Amygdala (tissue), 56 donors: ENCODE measurements at regions not wholly inside any gene's neighbourhood (a gene's known extent, or its start where the extent isn't known, plus 50 kb on each side); places are given as distances from the start of the nearest gene placed in this dataset.
A peak's percentile ranks its signal among the peaks of the same experiment; 100 is the strongest.
"Not testable (repeated sequence)": the region's sequence is repeated elsewhere in the genome, so short reads cannot be mapped to it uniquely, and the experiment has no call there.

Source experiments
- DNase-seq, 56 donors: peaks; one replicate each; lab custom pipeline; 2025; lab: John Stamatoyannopoulos, UW

DNA sequence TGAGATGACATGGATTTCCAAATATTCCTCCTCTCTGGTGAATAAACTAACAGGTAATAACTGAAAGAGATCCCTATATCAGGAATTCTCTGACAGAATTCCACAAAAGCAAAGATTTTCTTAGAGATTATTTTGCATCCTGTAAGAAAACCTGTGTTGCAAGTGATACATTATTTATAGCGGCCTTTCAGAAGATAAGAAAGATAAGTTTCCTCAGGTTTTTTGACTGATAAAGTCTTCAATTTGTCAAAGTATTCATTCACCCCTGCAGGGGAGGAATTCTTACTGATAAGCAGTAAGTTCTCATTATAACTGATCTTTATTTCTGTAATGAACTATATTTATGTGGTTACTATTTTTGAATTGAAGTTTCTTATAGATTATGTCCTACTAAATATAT is 554.0 kb downstream of the ARL4A start:
- no peak for DNase-seq

DNA sequence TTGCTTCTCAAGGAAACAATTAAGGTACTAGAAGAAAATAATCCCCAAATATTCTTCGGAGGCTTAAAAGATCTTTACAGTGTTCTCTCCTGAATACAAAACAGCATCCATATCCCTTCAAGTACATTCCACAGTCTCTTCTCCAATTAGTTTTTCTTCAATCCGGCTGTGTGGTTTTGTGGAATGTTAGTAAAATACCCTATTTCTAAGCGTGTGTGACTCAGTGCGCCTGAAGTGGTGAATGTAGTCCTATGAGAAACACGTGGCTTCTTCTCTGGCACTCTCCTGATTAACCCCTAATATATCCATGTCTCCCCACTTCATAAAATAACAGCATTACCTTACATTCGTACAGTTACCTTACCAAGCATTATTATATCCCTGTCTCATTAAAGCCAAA is 570.2 kb downstream of the ARL4A start:
- DNase-seq = no peak

DNA sequence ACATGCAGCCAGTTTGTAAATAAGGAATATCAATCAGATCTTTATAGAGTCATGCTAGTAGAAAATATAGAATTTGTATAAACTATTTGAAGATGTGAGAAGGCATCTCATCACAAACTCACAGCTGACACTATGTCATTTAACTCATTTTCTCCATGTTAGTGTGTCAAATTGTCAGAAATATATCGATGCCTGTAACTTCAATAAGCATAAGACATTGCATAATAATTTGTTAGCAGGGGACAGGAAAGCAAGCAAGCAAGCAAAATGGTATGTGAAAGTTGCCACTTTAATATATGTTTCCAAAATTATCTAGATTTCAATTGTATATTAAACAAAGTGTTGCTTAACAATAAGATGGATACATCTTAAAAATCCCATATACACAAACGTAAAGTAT is 571.0 kb downstream of the ARL4A start:
- DNase-seq = no peak

DNA sequence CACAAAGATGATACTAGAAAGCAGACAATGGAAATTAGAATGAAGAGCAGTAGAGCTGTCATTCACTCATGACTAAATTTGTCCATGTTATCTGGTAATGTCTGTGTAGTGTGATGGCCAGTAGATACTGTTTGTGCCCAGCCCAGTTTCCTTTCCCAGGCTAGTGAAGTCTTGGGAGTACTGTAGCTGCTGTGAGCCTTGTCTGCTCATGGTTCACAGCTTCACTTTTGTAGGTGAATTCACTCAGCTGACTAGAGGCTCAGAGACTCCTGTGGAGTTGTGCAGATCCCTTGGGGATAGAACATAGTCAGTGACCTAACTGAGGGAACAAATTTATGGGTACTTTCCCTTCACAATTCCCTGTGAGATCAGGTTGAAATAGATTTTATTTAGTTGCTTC is 572.5 kb downstream of the ARL4A start:
- no peak for DNase-seq

DNA sequence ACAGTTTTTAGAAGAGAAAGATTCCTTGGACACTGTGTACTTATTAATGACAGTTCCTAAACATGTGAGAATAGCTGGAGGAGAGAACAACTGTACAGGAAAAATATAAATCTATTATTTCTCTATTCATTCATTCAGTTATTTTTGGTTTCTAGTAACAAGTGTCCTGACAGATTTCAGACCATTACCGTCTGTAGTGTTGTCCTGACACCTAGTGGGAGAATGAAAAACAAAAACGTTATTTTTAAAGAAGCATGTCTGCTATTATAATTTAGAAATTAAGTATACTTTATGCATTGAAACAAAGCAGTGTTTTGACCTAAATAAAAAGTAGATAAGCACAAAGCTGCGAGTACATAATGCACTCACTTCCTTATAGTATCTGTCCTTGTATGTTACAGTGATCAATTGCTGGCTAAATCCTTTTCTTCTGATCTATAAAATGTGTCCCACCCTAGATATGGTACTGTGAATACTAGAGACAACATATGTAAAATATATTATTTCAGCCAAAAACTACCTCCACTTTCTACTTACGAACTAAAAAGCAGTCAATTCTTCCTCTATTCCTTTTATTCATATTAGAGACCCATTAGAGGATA is 575.6 kb downstream of the ARL4A start:
- DNase-seq = peak in 1 of 56 donors; percentile 55

DNA sequence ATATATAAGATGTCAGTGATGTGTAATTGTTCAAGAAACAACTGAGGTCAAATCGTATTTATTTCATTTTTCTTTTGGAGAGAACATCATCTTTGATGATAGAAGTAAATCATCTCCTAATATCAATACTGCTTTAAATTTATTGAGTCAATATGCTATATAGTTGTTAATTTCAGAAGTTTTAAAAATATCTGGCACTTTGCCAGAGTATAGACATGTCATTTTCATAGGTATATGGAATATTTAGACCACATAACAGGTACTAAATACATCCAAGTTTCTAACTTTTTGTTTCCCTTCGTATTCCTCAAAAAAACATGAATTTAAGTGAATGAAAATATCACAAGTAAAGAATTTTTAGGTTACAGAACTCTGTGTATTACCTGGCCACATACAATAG is 577.8 kb downstream of the ARL4A start:
- no peak for DNase-seq

DNA sequence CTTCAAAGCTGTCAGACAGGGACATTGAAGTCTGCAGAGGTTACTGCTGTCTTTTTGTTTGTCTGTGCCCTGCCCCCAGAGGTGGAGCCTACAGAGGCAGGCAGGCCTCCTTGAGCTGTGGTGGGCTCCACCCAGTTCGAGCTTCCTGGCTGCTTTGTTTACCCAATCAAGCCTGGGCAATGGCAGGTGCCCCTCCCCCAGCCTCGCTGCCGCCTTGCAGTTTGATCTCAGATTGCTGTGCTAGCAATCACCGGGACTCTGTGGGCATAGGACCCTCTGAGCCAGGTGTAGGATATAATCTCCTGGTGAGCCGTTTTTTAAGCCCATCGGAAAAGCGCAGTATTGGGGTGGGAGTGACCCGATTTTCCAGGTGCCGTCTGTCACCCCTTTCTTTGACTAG is 586.8 kb downstream of the ARL4A start:
- DNase-seq = not testable (repeated sequence)

DNA sequence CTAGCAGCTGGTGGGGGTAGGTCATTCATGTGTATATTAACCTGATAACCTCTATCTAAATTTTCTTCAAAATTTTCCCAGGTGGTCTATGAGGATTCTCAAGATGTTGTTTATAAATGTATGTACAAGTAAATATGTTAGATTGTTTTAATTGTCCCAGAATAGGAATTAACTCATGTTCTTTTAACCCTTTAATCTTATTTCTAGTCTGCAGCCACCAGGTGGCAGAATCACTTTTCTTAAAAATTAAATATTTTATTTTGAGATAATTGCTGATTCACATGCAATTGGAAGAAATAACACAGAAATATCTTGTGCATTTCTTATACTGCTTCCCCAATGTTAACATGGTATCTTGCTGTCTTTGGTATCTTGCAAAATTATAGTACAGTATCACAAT is 589.5 kb downstream of the ARL4A start:
- DNase-seq = no peak

DNA sequence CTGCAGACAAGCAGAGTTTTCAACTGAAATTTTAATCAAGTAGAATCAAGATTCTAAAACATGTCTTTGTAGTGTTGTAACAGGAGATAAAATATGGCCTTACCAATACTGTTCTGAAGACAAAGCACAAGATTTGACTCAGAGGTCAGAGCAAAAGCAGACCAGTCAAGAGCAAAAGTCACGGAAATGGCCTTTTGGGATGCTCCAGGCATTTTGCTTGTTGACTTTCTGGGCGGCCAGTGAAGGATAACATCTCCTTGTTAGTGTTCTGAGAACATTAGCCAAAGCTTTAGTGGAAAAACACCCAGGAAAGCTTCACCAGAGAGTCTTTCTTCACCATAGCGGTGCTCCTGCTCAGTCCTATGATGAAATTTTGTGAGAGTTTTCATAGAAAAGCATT is 590.6 kb downstream of the ARL4A start:
- no peak for DNase-seq

DNA sequence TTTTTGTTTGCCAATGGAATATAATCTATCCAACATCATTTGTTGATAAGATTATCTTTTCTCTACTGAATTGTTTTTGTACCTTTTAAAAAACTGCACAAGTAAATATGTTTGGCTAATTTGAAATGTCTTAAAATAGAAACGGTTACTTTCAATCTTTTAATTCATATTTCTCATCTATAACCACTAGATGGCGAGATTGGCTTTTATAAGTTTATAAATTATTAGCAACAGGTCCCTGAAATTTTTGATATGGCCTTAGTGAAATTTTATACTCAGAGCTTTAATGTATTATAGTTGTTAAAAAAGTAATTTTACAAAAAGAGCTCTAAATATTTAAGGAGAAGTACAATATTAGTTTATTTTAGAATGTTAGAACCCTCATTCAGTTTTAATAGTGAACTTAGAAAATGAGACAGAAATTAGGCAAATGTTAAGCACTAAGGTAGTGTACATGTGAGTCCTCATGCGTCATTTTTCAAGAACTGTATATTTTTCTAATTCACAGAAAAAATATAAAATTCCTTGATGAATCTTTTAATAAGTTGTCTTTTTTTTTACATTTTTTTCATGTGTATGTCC is 592.5 kb downstream of the ARL4A start:
- no peak for DNase-seq

DNA sequence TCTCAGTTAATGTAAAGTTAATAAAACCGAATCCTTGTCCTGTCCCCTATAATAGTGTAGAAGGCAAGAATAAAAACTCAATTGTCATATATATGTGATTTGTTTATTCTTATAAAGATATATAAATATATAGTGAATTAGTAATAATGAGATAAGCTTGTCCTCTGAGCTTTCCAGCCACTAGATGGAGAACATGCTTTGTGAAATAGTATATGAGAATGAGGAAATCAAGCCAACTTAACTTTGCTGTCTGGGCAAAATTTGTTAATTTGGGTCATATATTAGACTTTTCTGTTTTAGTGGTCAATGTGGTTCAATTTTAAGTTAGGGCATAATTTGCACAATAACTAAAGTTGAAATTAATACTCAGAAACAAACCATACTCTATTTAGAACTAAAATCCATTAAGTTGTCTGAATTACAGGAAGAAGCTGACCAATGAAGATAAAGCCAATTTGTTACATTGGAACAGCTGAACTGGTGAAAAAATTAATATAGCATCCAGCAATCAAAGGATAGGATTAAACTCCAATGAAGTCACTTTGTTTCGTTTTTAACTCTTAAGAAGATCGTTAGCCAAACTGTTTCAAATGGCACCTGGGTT is 595.0 kb downstream of the ARL4A start:
- DNase-seq = no peak

DNA sequence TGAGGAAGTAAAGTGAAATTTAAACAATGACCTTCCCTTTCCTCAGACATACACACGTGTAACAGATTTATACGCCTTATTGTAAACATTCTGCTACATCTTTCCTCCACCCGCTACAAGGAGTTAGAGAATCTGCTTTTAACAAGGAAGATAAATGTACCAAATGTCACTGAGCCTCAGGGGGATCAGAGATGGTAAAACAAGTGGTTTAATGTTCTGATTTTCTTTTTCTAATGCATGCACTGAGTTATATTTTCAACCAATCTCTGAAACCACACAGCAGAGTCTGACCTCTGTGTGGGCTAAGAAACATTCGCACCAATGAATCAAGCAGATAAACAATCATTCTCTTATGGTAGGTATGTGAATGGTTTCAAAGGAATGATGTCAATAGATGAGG is 599.5 kb downstream of the ARL4A start:
- no peak for DNase-seq

DNA sequence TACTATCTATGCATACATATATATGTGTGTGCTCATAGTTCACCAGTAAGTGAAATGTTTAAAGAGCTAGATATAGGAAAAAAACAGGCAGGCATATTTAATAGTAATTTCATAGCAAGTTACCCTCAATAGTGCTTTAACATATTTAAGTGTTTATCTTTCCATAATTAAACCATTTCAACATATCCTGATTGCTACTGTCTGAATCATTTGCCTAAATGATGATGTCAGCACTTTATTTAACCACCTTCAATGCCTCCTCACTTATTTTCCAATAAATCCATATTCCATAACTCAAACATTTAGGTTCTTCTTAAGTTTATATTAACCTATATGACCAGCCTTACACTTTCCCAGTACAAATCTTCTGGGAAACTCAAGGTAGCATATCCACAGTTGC is 601.1 kb downstream of the ARL4A start:
- no peak for DNase-seq

DNA sequence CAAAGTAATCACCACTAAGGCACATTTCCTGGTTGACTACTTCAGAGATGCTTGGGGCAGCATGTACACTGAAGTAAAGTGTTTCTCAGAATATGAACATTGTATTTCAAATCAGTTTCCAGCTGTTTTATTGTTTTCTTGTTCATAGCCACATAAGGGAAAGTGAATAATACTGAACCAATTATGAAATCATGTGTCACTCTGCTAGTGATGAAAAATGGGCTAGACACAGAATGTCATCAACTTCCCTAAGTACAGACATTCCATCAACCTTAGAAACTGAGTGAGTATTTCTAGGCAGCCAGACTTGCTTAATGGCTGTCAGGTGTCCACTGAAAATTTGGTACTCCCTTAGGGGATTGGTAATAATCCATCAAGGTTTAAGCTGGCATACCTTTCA is 603.5 kb downstream of the ARL4A start:
- DNase-seq = no peak

DNA sequence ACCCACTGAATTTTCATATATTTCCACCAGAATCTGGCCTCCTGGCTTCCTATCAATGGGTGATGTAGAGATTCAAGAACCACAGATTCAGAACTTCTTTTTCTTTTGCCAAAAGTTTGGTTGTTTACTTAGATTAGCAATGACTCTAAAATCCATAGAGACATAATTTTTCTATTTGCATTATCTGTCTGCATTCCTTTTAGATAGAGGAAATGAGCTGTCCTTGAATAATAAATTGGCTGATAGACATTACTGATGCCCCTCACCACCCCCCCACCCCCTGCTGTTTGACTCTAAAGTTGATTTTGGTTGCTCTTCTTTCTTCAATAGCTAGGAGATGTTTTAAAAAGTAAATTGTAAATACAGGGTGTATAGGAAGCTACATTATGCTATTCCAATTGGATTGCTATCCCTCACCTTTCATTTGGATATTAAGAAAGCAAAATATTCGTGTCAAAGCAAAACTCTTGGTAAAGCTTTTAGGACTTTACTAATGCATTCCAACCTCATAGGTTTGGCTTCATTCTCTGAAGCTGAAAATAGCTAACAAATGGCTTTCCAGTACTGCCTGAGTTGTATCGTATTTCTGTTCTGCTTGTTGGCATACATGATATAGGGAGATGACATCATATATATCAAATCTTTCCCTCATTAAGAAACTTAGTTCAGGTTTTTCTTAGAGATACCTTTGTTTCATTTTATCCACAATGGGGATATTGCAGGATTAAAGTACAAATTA is 606.0 kb downstream of the ARL4A start:
- no peak for DNase-seq

DNA sequence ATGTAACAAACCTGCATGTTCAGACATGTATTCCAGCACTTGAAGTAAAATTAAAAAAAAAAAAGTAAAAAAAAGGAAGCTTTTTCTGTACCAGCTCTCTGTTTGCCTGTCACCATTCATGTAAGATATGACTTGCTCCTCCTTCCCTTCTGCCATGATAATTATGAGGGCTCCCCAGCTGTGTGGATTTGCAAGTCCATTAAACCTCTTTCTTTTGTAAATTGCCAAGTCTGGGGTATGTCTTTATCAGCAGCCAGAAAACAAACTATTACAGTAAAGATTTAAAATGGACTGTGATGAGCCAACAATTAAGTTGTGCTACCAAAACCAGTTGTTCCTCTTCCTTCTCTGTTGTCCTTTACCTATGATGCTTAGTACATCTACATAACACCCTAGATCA is 619.6 kb downstream of the ARL4A start:
- DNase-seq = no peak

DNA sequence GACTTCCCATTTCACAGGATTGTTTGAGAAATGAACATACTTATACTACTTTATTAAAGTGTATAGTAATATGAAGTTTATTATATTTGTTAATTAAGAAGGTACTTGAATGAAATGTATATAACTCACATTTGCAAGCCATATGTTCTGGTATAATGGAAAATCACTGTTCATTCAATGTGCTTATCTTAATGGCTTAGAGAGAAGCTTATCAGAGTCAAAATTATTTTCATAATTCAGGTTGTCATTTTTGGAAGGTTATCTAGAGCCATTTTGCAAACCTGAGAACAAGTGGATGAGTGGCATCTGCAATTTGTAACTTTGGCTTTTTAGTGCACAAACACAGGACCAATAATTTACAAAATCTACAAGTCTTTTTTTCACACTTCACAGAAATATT is 621.0 kb downstream of the ARL4A start:
- no peak for DNase-seq

DNA sequence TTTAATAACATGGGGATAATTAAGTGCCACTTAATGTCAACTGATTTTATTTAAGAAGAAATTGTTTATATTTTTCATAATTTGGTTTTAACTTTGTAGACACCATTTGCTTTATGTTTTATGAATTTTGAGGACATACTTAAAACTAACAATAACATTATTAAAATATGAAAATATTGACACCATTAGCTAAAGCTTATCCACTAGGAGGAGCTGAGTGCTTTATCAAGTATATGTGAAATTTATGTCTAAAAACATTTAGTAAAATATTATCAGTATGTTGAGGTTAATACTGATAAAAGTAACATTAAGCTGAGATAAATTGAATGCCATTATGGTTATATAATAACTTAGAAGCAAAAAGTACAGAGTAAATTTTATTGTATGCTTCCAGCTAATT is 622.1 kb downstream of the ARL4A start:
- DNase-seq = no peak

DNA sequence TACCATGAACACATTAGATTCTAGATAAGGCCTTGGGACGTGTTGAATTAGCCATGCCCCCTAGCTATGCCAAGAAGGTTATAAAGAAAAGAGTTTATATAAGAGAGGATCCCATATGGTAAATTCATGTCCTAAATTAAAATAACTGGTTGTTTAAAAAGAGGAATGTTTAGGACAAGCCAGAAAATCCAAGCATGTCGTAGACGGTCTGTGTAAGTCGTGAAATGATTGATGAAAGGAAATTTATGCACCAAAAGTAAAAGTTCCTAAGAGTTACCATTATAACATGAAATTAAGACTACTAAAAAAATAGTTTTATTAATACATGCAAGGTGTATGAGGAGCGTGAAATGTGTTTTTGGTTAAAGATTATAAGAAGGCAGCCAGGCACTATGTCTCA is 624.9 kb downstream of the ARL4A start:
- DNase-seq = no peak

DNA sequence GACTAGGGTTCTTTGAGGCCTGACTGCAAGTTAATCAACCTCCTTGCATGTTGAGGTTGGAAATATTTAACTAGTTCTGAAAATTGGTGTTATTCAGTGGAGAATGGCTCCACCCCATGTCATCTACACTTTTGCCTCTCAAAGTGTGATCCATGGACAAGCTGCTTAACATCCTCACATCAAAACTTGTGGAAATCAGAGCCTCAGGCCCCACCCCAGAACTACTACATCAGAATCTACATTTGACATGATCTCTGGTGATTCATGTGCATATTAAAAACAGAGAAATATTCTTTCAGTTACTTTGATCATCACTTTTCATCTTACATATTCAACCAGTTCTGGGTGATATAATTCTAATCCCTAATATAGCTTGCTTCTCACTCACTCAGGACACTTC is 632.9 kb downstream of the ARL4A start:
- DNase-seq = no peak

DNA sequence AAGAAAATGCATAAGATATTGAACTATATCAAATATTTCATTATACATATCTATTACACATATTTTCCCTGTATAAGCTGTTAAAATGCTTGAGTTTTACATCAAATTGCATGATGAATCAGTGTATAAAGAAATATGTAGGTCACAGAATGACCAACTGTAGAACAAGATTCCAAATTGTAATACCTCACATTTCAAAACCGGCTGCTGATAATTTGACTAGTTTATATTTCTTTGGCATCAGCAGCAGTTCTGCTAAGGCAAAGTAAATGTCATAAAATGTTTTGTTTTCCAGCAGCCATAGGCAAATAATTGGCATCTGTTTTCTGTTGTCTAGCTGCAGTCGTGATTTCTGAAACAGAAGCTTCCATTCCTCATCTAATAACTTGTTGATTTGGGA is 633.9 kb downstream of the ARL4A start:
- DNase-seq = no peak

DNA sequence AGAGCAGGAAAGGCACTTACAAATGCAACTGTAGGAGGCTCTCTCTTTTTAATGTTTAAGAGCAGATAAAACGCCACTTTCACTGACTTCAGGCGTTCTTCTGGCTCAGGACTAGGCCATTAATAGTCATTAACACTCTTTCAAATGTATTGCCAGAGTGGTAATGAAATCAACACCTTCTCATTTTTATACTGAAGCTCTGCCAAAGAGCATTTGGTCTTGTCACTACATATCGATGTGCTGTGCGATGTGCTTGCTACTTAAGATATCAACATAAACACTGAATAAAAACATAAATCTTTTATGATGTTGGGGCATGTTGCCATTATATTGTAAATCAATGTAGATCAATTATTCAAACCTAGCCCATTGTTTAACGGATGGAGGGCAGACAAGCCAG is 634.7 kb downstream of the ARL4A start:
- DNase-seq = no peak
